Suprapubic skin (tissue), 3 donors: ENCODE measurements at regions not wholly inside any gene's neighbourhood (a gene's known extent, or its start where the extent isn't known, plus 50 kb on each side); places are given as distances from the start of the nearest gene placed in this dataset.

Source experiments
- CTCF ChIP-seq, 2 donors: fragments of 200-600 bp in 1 of 2; fragments of 450-650 bp in 1 of 2; sonication (generic) in 1 of 2; IDR thresholded peaks; one replicate each; pipeline ENCODE4 v1.5.1; 2016 to 2019; ENCODE audit warnings: antibody characterized with exemption in 2 of 2, mild to moderate bottlenecking in 1 of 2, moderate library complexity in 1 of 2
- EP300 ChIP-seq: sonication (generic); formaldehyde crosslinking; IDR thresholded peaks from one replicate; pipeline ENCODE4 v1.6.1; 2017; ENCODE audit warnings: antibody characterized with exemption
- POLR2A ChIP-seq, 2 donors: fragments of 450-650 bp; IDR thresholded peaks; one replicate each; pipeline ENCODE4 v1.6.1; 2017; ENCODE audit warnings: antibody characterized with exemption in 2 of 2, mild to moderate bottlenecking in 2 of 2, moderate library complexity in 2 of 2

- TF ChIP-seq CTCF (IDR thresholded peaks at IDR 0.05) (no peak), POLR2A (IDR thresholded peaks at IDR 0.05) (no peak), EP300 (no peak)
These were observed 99.5 kb downstream of the GPR85 start for GRCh38 chr7:112987171-112987570.
